Stimulated activated CD4-positive, alpha-beta T cell treated with anti-CD3 and anti-CD28 coated beads, Interleukin-2, amount 100 ng/mL, for 48 hours (primary cell): ENCODE measurements at regions not wholly inside any gene's neighbourhood (a gene's known extent, or its start where the extent isn't known, plus 50 kb on each side); places are given as distances from the start of the nearest gene placed in this dataset.

ENCODE experiments used
- DNase-seq, 2 donors: peaks; one replicate each; pipeline ENCODE4 v3.0.0-alpha.2; 2020

- DNase-seq = no peak
Measured at GRCh38 chr11:95297680-95298452, 66.9 kb upstream of the SESN3 start.

- DNase-seq = no peak
Measured at GRCh38 chr11:95296621-95297025, 65.6 kb upstream of the SESN3 start.

GRCh38 chr11:95296165-95296564 lies 65.2 kb upstream of the SESN3 start:
- DNase-seq = no peak

GRCh38 chr11:95295382-95296149 lies 64.6 kb upstream of the SESN3 start:
- no peak for DNase-seq

GRCh38 chr11:95294701-95295100 lies 63.7 kb upstream of the SESN3 start:
- no peak for DNase-seq

GRCh38 chr11:95293116-95293515 lies 62.1 kb upstream of the SESN3 start:
- DNase-seq = no peak

- DNase-seq = no peak
Measured at GRCh38 chr11:95291946-95292345, 60.9 kb upstream of the SESN3 start.

- no peak for DNase-seq
Measured at GRCh38 chr11:95289378-95290101, 58.5 kb upstream of the SESN3 start.

GRCh38 chr11:95284057-95285052 lies 53.4 kb upstream of the SESN3 start:
- no peak for DNase-seq

- no peak for DNase-seq
Measured at GRCh38 chr11:95283650-95284049, 52.6 kb upstream of the SESN3 start.

GRCh38 chr11:95283146-95283545 lies 52.1 kb upstream of the SESN3 start:
- DNase-seq = no peak

GRCh38 chr11:95282291-95282751 lies 51.3 kb upstream of the SESN3 start:
- DNase-seq = no peak
